ENCODE measurements at regions not wholly inside any gene's neighbourhood (a gene's known extent, or its start where the extent isn't known, plus 50 kb on each side); places are given as distances from the start of the nearest gene placed in this dataset.
A peak's percentile ranks its signal among the peaks of the same experiment; 100 is the strongest.

- intact Hi-C loops (cut with micrococcal nuclease; ENCODE audit: unreplicated experiment): loop anchor here (10.0 kb wide), 1 partner anchor 47 kb away; no protein-coding TSS in a partner anchor
- peak; percentile 45 for DNase-seq
Observed at GRCh38 chrX:40152173-40152711, 54.5 kb upstream of the BCOR start.

GRCh38 chrX:40151211-40152172 lies 53.7 kb upstream of the BCOR start:
- intact Hi-C loops (cut with micrococcal nuclease; ENCODE audit: unreplicated experiment): loop anchor here (10.0 kb wide), 1 partner anchor 47 kb away; no protein-coding TSS in a partner anchor
- H3K4me3 Mint-ChIP-seq (ENCODE audit: low read depth, unreplicated experiment): peak overlapping the region; percentile 67
- DNase-seq: no peak
- BruUV-seq (replicated peaks): no TSS peak
- no peaks in the 10 kb centered on the region for H3K4me1 Mint-ChIP-seq (ENCODE audit: low read depth, unreplicated experiment)
- no peaks in the 10 kb centered on the region for H3K27me3 Mint-ChIP-seq (ENCODE audit: unreplicated experiment)
- no peak overlapping the region for H3K27ac Mint-ChIP-seq (ENCODE audit: unreplicated experiment)
- H3K36me3 Mint-ChIP-seq (ENCODE audit: insufficient read depth, unreplicated experiment): peaks cover 18% of the 10 kb centered on the region
- H3K9me3 Mint-ChIP-seq (ENCODE audit: low read depth, unreplicated experiment): no peaks in the 10 kb centered on the region
- TF ChIP-seq, protein P1, sequence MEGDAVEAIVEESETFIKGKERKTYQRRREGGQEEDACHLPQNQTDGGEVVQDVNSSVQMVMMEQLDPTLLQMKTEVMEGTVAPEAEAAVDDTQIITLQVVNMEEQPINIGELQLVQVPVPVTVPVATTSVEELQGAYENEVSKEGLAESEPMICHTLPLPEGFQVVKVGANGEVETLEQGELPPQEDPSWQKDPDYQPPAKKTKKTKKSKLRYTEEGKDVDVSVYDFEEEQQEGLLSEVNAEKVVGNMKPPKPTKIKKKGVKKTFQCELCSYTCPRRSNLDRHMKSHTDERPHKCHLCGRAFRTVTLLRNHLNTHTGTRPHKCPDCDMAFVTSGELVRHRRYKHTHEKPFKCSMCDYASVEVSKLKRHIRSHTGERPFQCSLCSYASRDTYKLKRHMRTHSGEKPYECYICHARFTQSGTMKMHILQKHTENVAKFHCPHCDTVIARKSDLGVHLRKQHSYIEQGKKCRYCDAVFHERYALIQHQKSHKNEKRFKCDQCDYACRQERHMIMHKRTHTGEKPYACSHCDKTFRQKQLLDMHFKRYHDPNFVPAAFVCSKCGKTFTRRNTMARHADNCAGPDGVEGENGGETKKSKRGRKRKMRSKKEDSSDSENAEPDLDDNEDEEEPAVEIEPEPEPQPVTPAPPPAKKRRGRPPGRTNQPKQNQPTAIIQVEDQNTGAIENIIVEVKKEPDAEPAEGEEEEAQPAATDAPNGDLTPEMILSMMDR (IDR thresholded peaks at IDR 0.05; ENCODE audit: unreplicated experiment): no peak
- CTCF ChIA-PET: no interaction called here

More at GRCh38 chrX:40152173-40152711, 54.5 kb upstream of the BCOR start:
- CTCF ChIA-PET: no interaction called here
- BruUV-seq (replicated peaks): no TSS peak
- Mint-ChIP-seq H3K27ac (ENCODE audit: unreplicated experiment) (no peak overlapping the region), H3K4me3 (ENCODE audit: low read depth, unreplicated experiment) (peak overlapping the region; percentile 67), H3K36me3 (ENCODE audit: insufficient read depth, unreplicated experiment) (peaks cover 22% of the 10 kb centered on the region), H3K4me1 (ENCODE audit: low read depth, unreplicated experiment) (no peaks in the 10 kb centered on the region), H3K9me3 (ENCODE audit: low read depth, unreplicated experiment) (no peaks in the 10 kb centered on the region), H3K27me3 (ENCODE audit: unreplicated experiment) (no peaks in the 10 kb centered on the region)
- TF ChIP-seq, protein P1 (IDR thresholded peaks at IDR 0.05; ENCODE audit: unreplicated experiment): no peak

DNA sequence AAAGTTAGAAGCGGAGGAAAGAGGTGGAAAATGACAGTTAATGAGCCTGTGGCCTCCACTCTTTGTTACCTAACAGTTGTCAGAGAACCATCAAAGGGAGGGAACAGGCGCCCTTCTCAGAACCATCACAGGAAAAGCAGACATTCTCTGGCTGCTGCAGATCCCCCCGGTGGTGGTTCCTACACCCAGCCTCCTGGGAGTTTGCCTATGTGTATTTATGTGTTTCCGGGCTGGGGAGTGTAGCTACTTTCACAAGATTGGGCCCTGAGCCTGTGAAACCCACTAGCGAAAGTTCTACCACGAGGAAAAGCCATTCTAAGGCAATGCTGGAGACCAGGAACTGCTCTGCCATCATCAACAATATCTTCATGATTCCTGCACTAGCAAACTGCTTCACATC lies 52.7 kb upstream of the BCOR start:
- Mint-ChIP-seq H3K36me3 (ENCODE audit: insufficient read depth, unreplicated experiment) (peaks cover 12% of the 10 kb centered on the region), H3K4me1 (ENCODE audit: low read depth, unreplicated experiment) (no peaks in the 10 kb centered on the region), H3K27me3 (ENCODE audit: unreplicated experiment) (no peaks in the 10 kb centered on the region), H3K4me3 (ENCODE audit: low read depth, unreplicated experiment) (no peak overlapping the region), H3K27ac (ENCODE audit: unreplicated experiment) (no peak overlapping the region), H3K9me3 (ENCODE audit: low read depth, unreplicated experiment) (no peaks in the 10 kb centered on the region)
- CTCF ChIA-PET: no interaction called here
- DNase-seq: no peak
- intact Hi-C loops (cut with micrococcal nuclease; ENCODE audit: unreplicated experiment): loop anchor here (10.0 kb wide), 1 partner anchor 46 kb away; no protein-coding TSS in a partner anchor
- TF ChIP-seq, protein P1 (IDR thresholded peaks at IDR 0.05; ENCODE audit: unreplicated experiment): no peak
- BruUV-seq (replicated peaks): no TSS peak

GRCh38 chrX:40149286-40150175 lies 51.8 kb upstream of the BCOR start:
- CTCF ChIA-PET: no interaction called here
- TF ChIP-seq, protein P1 (IDR thresholded peaks at IDR 0.05; ENCODE audit: unreplicated experiment): no peak
- BruUV-seq (replicated peaks): no TSS peak
- H3K27ac Mint-ChIP-seq (ENCODE audit: unreplicated experiment): no peak overlapping the region
- peaks cover 11% of the 10 kb centered on the region for H3K36me3 Mint-ChIP-seq (ENCODE audit: insufficient read depth, unreplicated experiment)
- no peaks in the 10 kb centered on the region for H3K4me1 Mint-ChIP-seq (ENCODE audit: low read depth, unreplicated experiment)
- no peak for DNase-seq
- intact Hi-C loops (cut with micrococcal nuclease; ENCODE audit: unreplicated experiment): loop anchor here (10.0 kb wide), 1 partner anchor 45 kb away; no protein-coding TSS in a partner anchor
- H3K9me3 Mint-ChIP-seq (ENCODE audit: low read depth, unreplicated experiment): no peaks in the 10 kb centered on the region
- no peaks in the 10 kb centered on the region for H3K27me3 Mint-ChIP-seq (ENCODE audit: unreplicated experiment)
- no peak overlapping the region for H3K4me3 Mint-ChIP-seq (ENCODE audit: low read depth, unreplicated experiment)
